Endothelial cell of umbilical vein (primary cell): ENCODE measurements at regions not wholly inside any gene's neighbourhood (a gene's known extent, or its start where the extent isn't known, plus 50 kb on each side); places are given as distances from the start of the nearest gene placed in this dataset.

Experiments
- BruUV-seq: library from RNA; stranded (reverse); fragments of 400-500 nt; replicated peaks from 2 replicates; lab custom pipeline; 2021; lab: Mats Ljungman, UMichigan
- CTCF ChIA-PET: fragments of 300-600, 350-600 bp; sonication (Branson Sonifier 250); formaldehyde crosslinking; loops from one replicate; lab custom pipeline; 2021; ENCODE audit warnings: antibody characterized with exemption, inconsistent platforms; lab: Charles Lee
- POLR2A ChIA-PET: fragments of 300-600, 350-600 bp; sonication (Branson Sonifier 250); formaldehyde crosslinking; loops from one replicate; lab custom pipeline; 2021; ENCODE audit warnings: antibody characterized with exemption, inconsistent platforms; lab: Charles Lee
- DNase-seq: peaks from one replicate; pipeline ENCODE4 v3.0.0-alpha.2; 2011; ENCODE audit warnings: low read depth, low spot score
- FAIRE-seq: peaks from 2 replicates; lab custom pipeline; 2011; peaks lifted over from hg19 to GRCh38; lab: Jason Lieb, UNC
- H2AFZ ChIP-seq: 2 replicates; pipeline ENCODE4 v1.6.0; 2012; ENCODE audit warnings: low read depth, low read length, control low read depth, inconsistent platforms
- H3K27ac ChIP-seq: 2 replicates; pipeline ENCODE4 v1.5.1; 2011; ENCODE audit warnings: low read depth, mild to moderate bottlenecking, control low read depth, low read length, moderate library complexity; ENCODE audit not compliant: insufficient read depth
- H3K27me3 ChIP-seq, 2 experiments: 2 replicates each; pipeline versions ENCODE4 v1.6.0 to v1.6.1; 2011; ENCODE audit warnings: low read length in 2 of 2, mixed read lengths in 1 of 2; ENCODE audit not compliant: control insufficient read depth in 2 of 2, insufficient read depth in 2 of 2
- H3K36me3 ChIP-seq, 2 experiments: 2 replicates in 1 of 2; 3 replicates in 1 of 2; pipeline ENCODE4 v1.5.1; 2011; ENCODE audit warnings: low read length in 2 of 2, mild to moderate bottlenecking in 1 of 2, moderate library complexity in 1 of 2; ENCODE audit not compliant: control insufficient read depth in 2 of 2, insufficient read depth in 2 of 2; ENCODE audit errors: extremely low read depth in 1 of 2
- H3K4me1 ChIP-seq: 3 replicates; pipeline ENCODE4 v1.5.1; 2011; ENCODE audit warnings: mild to moderate bottlenecking, low read length; ENCODE audit not compliant: control insufficient read depth, insufficient read depth; ENCODE audit errors: extremely low read depth
- H3K4me2 ChIP-seq: 2 replicates; pipeline ENCODE4 v1.6.1; 2011; ENCODE audit warnings: low read length, control low read depth, mixed read lengths; ENCODE audit not compliant: insufficient read depth
- H3K4me3 ChIP-seq, 3 experiments: fragments of 200-600 bp in 1 of 3; sonication (generic), shearing (Covaris generic) in 1 of 3; replicated peaks in 1 of 3; 2 replicates each; pipeline ENCODE4 v1.5.1; 2011 to 2016; ENCODE audit warnings: control low read depth in 3 of 3, low read length in 3 of 3, mild to moderate bottlenecking in 2 of 3, inconsistent platforms in 1 of 3, low read depth in 1 of 3, moderate library complexity in 1 of 3; ENCODE audit not compliant: insufficient read depth in 1 of 3
- H3K79me2 ChIP-seq: 2 replicates; pipeline ENCODE4 v1.6.0; 2012; ENCODE audit warnings: low read length, inconsistent platforms; ENCODE audit not compliant: control insufficient read depth, insufficient read depth
- H3K9ac ChIP-seq: replicated peaks from 2 replicates; pipeline ENCODE3; 2011; ENCODE audit warnings: low read length, control low read depth; ENCODE audit not compliant: insufficient read depth; ENCODE audit errors: extremely low read depth
- H3K9me1 ChIP-seq: replicated peaks from 3 replicates; pipeline ENCODE4 v1.6.0; 2011; ENCODE audit warnings: mild to moderate bottlenecking, low read length; ENCODE audit not compliant: control insufficient read depth, insufficient read depth; ENCODE audit errors: extremely low read depth
- H3K9me3 ChIP-seq: replicated peaks from 2 replicates; pipeline ENCODE4 v1.5.1; 2012; ENCODE audit warnings: low read length, inconsistent platforms; ENCODE audit not compliant: control insufficient read depth, insufficient read depth
- H4K20me1 ChIP-seq: replicated peaks from 2 replicates; pipeline ENCODE3; 2011; ENCODE audit warnings: mild to moderate bottlenecking, low read length; ENCODE audit not compliant: control insufficient read depth, insufficient read depth; ENCODE audit errors: extremely low read depth
- CTCF ChIP-seq, 2 donors: IDR thresholded peaks; 1 replicate in 1 of 2; 2 replicates in 1 of 2; pipeline ENCODE4 v1.5.1; 2011; ENCODE audit warnings: low read length in 2 of 2, mild to moderate bottlenecking in 2 of 2, moderate library complexity in 2 of 2, control low read depth in 1 of 2, inconsistent platforms in 1 of 2, low read depth in 1 of 2; ENCODE audit not compliant: insufficient read depth in 1 of 2; ENCODE audit errors: extremely low read depth in 1 of 2
- EZH2 ChIP-seq: IDR thresholded peaks from 2 replicates; pipeline ENCODE4 v1.6.1; 2012; ENCODE audit warnings: borderline replicate concordance, low read depth, mild to moderate bottlenecking, moderate library complexity, low read length, inconsistent platforms; ENCODE audit not compliant: severe bottlenecking
- FOS ChIP-seq: IDR thresholded peaks from 2 replicates; pipeline ENCODE4 v1.6.1; 2011; ENCODE audit warnings: mild to moderate bottlenecking, low read length, moderate library complexity, borderline replicate concordance; ENCODE audit not compliant: insufficient read depth
- GATA2 ChIP-seq: IDR thresholded peaks from 2 replicates; pipeline ENCODE4 v1.7.0; 2011; ENCODE audit warnings: low read depth, mild to moderate bottlenecking, moderate library complexity, mixed read lengths, low read length; ENCODE audit not compliant: insufficient read length, insufficient read depth
- JUN ChIP-seq: IDR thresholded peaks from 2 replicates; pipeline ENCODE4 v1.6.1; 2011; ENCODE audit warnings: borderline replicate concordance, low read depth; ENCODE audit not compliant: insufficient read length, insufficient read depth
- MAX ChIP-seq: IDR thresholded peaks from 2 replicates; pipeline ENCODE4 v1.6.1; 2011; ENCODE audit not compliant: insufficient read depth, insufficient read length
- MYC ChIP-seq: IDR thresholded peaks from one replicate; pipeline ENCODE4 v1.6.1; 2011; ENCODE audit warnings: mild to moderate bottlenecking, low read depth, low read length
- POLR2A ChIP-seq: IDR thresholded peaks from 2 replicates; pipeline ENCODE4 v1.6.1; 2012; ENCODE audit warnings: low read depth, mild to moderate bottlenecking, control low read depth, low read length
- POLR2AphosphoS5 ChIP-seq: IDR thresholded peaks from 2 replicates; pipeline ENCODE4 v1.6.1; 2012; ENCODE audit warnings: low read depth, mild to moderate bottlenecking, control low read depth, low read length, moderate library complexity; ENCODE audit not compliant: insufficient read depth
- dilution Hi-C: fragments of 300-500 bp; cut with MboI; formaldehyde crosslinking; loops from one replicate; pipeline ENCODE4 v1.15.0; 2019; ENCODE audit warnings: low sequenced_read_pairs; ENCODE audit not compliant: extremely low pct_ligation_motif_present
- intact Hi-C: fragments of 100-400 bp; cut with micrococcal nuclease; formaldehyde crosslinking; loops from one replicate; pipeline ENCODE4 v1.10.0; 2022

GRCh38 chr3:62939707-62940106 lies 64.5 kb upstream of the CADPS start:
- Histone ChIP-seq H4K20me1 (no peaks in the 10 kb centered on the region), H3K4me3 (no peak overlapping the region), H3K9me3 (no peaks in the 10 kb centered on the region), H3K27me3 (no peaks in the 10 kb centered on the region), H3K9ac (no peak overlapping the region), H2AFZ (no peak overlapping the region), H3K79me2 (no peaks in the 10 kb centered on the region), H3K36me3 (no peaks in the 10 kb centered on the region), H3K27ac (no peak overlapping the region), H3K9me1 (no peaks in the 10 kb centered on the region), H3K4me2 (no peak overlapping the region), H3K4me1 (no peaks in the 10 kb centered on the region)
- CTCF ChIA-PET = no interaction called here
- BruUV-seq = no TSS peak
- POLR2A ChIA-PET = no interaction called here
- dilution Hi-C loops = no loop called here
- intact Hi-C loops = no loop called here
- FAIRE-seq = no peak
- TF ChIP-seq GATA2 (no peak), MYC (no peak), EZH2 (no peak), POLR2AphosphoS5 (no peak), JUN (no peak), MAX (no peak), FOS (no peak), POLR2A (no peak), CTCF (IDR thresholded peaks at IDR 0.05; ENCODE audit: extremely low read depth in 1 of 2, insufficient read depth in 1 of 2, low read depth in 1 of 2, low read length in 2 of 2) (no peak)
- no peak for DNase-seq
